PC-3 (cell line): ENCODE measurements at regions not wholly inside any gene's neighbourhood (a gene's known extent, or its start where the extent isn't known, plus 50 kb on each side); places are given as distances from the start of the nearest gene placed in this dataset.

Source experiments
- EZH2phosphoT487 ChIP-seq: fragments of 300-600 bp; sonication (generic); IDR thresholded peaks from 2 replicates; pipeline ENCODE4 v1.6.1; 2018; ENCODE audit warnings: mild to moderate bottlenecking, antibody characterized with exemption, low read length, borderline replicate concordance
- TF ChIP-seq, protein P1 (sequence below): fragments of 300-600 bp; sonication (generic); conservative IDR thresholded peaks from 2 replicates; pipeline ENCODE4 v1.5.1; 2017; ENCODE audit warnings: antibody characterized with exemption, low read depth, mild to moderate bottlenecking, low read length

DNA sequence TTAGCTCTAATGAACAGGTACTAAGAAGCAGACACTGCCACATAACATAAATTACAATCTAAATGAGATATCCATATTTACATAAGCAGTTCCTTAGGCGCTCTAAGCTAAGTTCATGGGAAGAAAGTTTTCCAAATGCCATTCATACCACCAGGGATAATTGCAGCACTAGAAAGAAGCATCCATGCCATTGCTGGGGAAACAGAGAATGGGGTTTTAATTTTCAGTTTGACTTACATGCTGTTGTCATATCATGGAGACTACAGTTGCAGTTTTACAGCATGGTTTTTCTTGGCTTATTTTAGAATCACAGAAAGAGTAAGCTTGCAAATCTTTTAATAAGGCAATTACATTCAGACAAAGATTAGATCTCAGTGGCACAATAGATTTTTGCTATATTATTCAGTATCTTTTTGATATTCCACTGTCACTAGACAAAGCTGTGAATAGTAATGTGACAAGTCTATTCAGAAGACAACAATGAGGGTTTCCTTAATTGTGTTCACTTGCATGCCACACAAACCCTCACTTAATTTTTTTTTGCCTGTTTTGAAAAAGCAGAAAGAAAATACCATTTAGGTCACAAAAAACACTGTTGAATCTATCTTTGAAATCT lies 108.4 kb upstream of the ELAVL2 start:
- TF ChIP-seq, protein P1, sequence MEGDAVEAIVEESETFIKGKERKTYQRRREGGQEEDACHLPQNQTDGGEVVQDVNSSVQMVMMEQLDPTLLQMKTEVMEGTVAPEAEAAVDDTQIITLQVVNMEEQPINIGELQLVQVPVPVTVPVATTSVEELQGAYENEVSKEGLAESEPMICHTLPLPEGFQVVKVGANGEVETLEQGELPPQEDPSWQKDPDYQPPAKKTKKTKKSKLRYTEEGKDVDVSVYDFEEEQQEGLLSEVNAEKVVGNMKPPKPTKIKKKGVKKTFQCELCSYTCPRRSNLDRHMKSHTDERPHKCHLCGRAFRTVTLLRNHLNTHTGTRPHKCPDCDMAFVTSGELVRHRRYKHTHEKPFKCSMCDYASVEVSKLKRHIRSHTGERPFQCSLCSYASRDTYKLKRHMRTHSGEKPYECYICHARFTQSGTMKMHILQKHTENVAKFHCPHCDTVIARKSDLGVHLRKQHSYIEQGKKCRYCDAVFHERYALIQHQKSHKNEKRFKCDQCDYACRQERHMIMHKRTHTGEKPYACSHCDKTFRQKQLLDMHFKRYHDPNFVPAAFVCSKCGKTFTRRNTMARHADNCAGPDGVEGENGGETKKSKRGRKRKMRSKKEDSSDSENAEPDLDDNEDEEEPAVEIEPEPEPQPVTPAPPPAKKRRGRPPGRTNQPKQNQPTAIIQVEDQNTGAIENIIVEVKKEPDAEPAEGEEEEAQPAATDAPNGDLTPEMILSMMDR = no peak
- no peak for TF ChIP-seq EZH2phosphoT487
